K562 (cell line): ENCODE measurements at regions not wholly inside any gene's neighbourhood (a gene's known extent, or its start where the extent isn't known, plus 50 kb on each side); places are given as distances from the start of the nearest gene placed in this dataset.
A peak's percentile ranks its signal among the peaks of the same experiment; 100 is the strongest.

Source experiments
- ATAC-seq: fragments of 200-7000 bp; cut with Tn5 transposase; 3 replicates; pipeline ENCODE4 v1.9.1; 2020; ENCODE audit warnings: moderate library complexity
- BruUV-seq: library from RNA; stranded (reverse); fragments of 400-500 nt; replicated peaks from 2 replicates; lab custom pipeline; 2021; lab: Mats Ljungman, UMichigan
- CTCF ChIA-PET: fragments of 300-600 bp; formaldehyde crosslinking; extraction: SDS; loops from one replicate; lab custom pipeline; 2021; ENCODE audit warnings: low intra/inter-chr PET ratio; lab: Yijun Ruan, JAX
- POLR2A ChIA-PET: fragments of 300-600, 350-650 bp; sonication (Branson Sonifier 250); formaldehyde crosslinking; extraction: SDS; loops from one replicate; lab custom pipeline; 2021; ENCODE audit warnings: antibody characterized with exemption, inconsistent platforms; lab: Yijun Ruan, JAX
- DNase-seq, 4 experiments: peaks; one replicate each; pipeline versions ENCODE4 v3.0.0 to v3.0.0-alpha.2; 2011 to 2018; ENCODE audit warnings: low spot score in 3 of 4, mixed read lengths in 3 of 4; ENCODE audit errors: extremely low read depth in 1 of 4
- FAIRE-seq: peaks from 2 replicates; lab custom pipeline; 2011; peaks lifted over from hg19 to GRCh38; lab: Jason Lieb, UNC
- H2AFZ ChIP-seq: 2 replicates; pipeline ENCODE4 v1.6.0; 2011; ENCODE audit warnings: low read depth, low read length, control low read depth, inconsistent platforms
- H3K27ac ChIP-seq: fragments of 200-600 bp; 3 replicates; pipeline ENCODE4 v1.8.0; 2011; ENCODE audit warnings: low read depth, mild to moderate bottlenecking, control low read depth, inconsistent platforms, low read length, moderate library complexity, mixed read lengths; ENCODE audit errors: extremely low read depth
- H3K27me3 ChIP-seq, 2 experiments: fragments of 300-600 bp in 1 of 2; 2 replicates in 1 of 2; 3 replicates in 1 of 2; pipeline versions ENCODE4 v1.6.0 to v1.8.0; 2011; ENCODE audit warnings: inconsistent platforms in 2 of 2, low read length in 2 of 2, mild to moderate bottlenecking in 1 of 2, mixed read lengths in 1 of 2, moderate library complexity in 1 of 2; ENCODE audit not compliant: control insufficient read depth in 2 of 2, insufficient read depth in 2 of 2
- H3K36me3 ChIP-seq: fragments of 300-600 bp; 3 replicates; pipeline ENCODE4 v1.8.0; 2011; ENCODE audit warnings: mild to moderate bottlenecking, low read length, inconsistent platforms; ENCODE audit not compliant: control insufficient read depth, insufficient read depth
- H3K4me1 ChIP-seq, 2 experiments: fragments of 200-600 bp in 1 of 2; replicated peaks in 1 of 2; 2 replicates in 1 of 2; 3 replicates in 1 of 2; pipeline versions ENCODE4 v1.5.1 to v1.8.0; 2011; ENCODE audit warnings: inconsistent platforms in 2 of 2, low read length in 2 of 2, mild to moderate bottlenecking in 1 of 2, mixed read lengths in 1 of 2, moderate library complexity in 1 of 2; ENCODE audit not compliant: control insufficient read depth in 2 of 2, insufficient read depth in 2 of 2
- H3K4me2 ChIP-seq: 2 replicates; pipeline ENCODE4 v1.6.1; 2011; ENCODE audit warnings: low read length, control low read depth, inconsistent platforms, mixed read lengths; ENCODE audit not compliant: insufficient read depth
- H3K4me3 ChIP-seq: fragments of 200-600 bp; sonication (generic), shearing (Covaris generic); 2 replicates; pipeline ENCODE4 v1.5.1; 2016; ENCODE audit warnings: control low read depth, inconsistent platforms
- H3K79me2 ChIP-seq: fragments of 200-600 bp; 3 replicates; pipeline ENCODE4 v1.8.0; 2011; ENCODE audit warnings: low read length, inconsistent platforms; ENCODE audit not compliant: control insufficient read depth, insufficient read depth
- H3K9ac ChIP-seq, 2 experiments: 2 replicates each; pipeline versions ENCODE4 v1.6.0 to v1.6.1; 2011; ENCODE audit warnings: low read depth in 2 of 2, low read length in 2 of 2, control low read depth in 1 of 2, inconsistent platforms in 1 of 2, mild to moderate bottlenecking in 1 of 2, mixed read lengths in 1 of 2; ENCODE audit not compliant: insufficient read depth in 1 of 2
- H3K9me1 ChIP-seq: one replicate; pipeline ENCODE4 v1.6.0; 2011; ENCODE audit warnings: inconsistent platforms, mild to moderate bottlenecking, low read length, moderate library complexity; ENCODE audit not compliant: control insufficient read depth, insufficient read depth
- H3K9me3 ChIP-seq: replicated peaks from 2 replicates; pipeline ENCODE4 v1.5.1; 2011; ENCODE audit warnings: low read depth, low read length, inconsistent platforms; ENCODE audit not compliant: control insufficient read depth, insufficient read depth
- H4K20me1 ChIP-seq: replicated peaks from 2 replicates; pipeline ENCODE4 v1.6.1; 2011; ENCODE audit warnings: low read length, inconsistent platforms, mixed read lengths; ENCODE audit not compliant: control insufficient read depth, insufficient read depth
- BCOR ChIP-seq: fragments of 450-650 bp; IDR thresholded peaks from 2 replicates; pipeline ENCODE4 v1.6.1; 2016
- FOSL1 ChIP-seq: fragments of 200-800 bp; sonication (Bioruptor generic); conservative IDR thresholded peaks from 2 replicates; pipeline ENCODE4 v1.6.1; 2016; ENCODE audit warnings: missing genetic modification characterization, missing compliant biosample characterization
- HMGN3 ChIP-seq: IDR thresholded peaks from 2 replicates; pipeline ENCODE4 v1.6.1; 2011; ENCODE audit warnings: borderline replicate concordance, low read depth, mild to moderate bottlenecking, mixed read lengths, low read length; ENCODE audit not compliant: insufficient read length; ENCODE audit errors: extremely low read depth
- IRF2 ChIP-seq: sonication (generic); formaldehyde crosslinking; IDR thresholded peaks from 2 replicates; pipeline ENCODE4 v1.8.1; 2022; ENCODE audit warnings: mild to moderate bottlenecking, missing genetic modification reagents
- MAFF ChIP-seq: IDR thresholded peaks from 2 replicates; pipeline ENCODE4 v1.6.1; 2012; ENCODE audit warnings: low read length, improper control_type of control experiment
- MTA1 ChIP-seq: fragments of 450-650 bp; IDR thresholded peaks from 2 replicates; pipeline ENCODE4 v1.6.1; 2017; ENCODE audit warnings: borderline replicate concordance
- MTA3 ChIP-seq: fragments of 450-650 bp; formaldehyde crosslinking; IDR thresholded peaks from 2 replicates; pipeline ENCODE4 v1.6.1; 2017; ENCODE audit warnings: mild to moderate bottlenecking, borderline replicate concordance
- NR3C1 ChIP-seq: sonication (generic); formaldehyde crosslinking; IDR thresholded peaks from 2 replicates; pipeline ENCODE4 v1.8.1; 2022; ENCODE audit warnings: missing genetic modification reagents
- SMAD3 ChIP-seq: fragments of 450-650 bp; formaldehyde crosslinking; conservative IDR thresholded peaks from 2 replicates; pipeline ENCODE4 v1.4.0; 2020; ENCODE audit warnings: mild to moderate bottlenecking
- SRSF9 ChIP-seq: fragments of 200-400 bp; formaldehyde crosslinking; IDR thresholded peaks from 2 replicates; pipeline ENCODE4 v1.6.1; 2017; ENCODE audit warnings: low read depth, low read length, borderline replicate concordance
- ZNF121 ChIP-seq: sonication (generic); formaldehyde crosslinking; conservative IDR thresholded peaks from 2 replicates; pipeline ENCODE4 v1.8.0; 2022; ENCODE audit warnings: missing genetic modification reagents
- ZNF717 ChIP-seq: fragments of 250-450 bp; sonication (Bioruptor Pico); IDR thresholded peaks from 2 replicates; pipeline ENCODE4 v1.5.0; 2021
- ZNF76 ChIP-seq: fragments of 250-450 bp; sonication (Bioruptor Pico); IDR thresholded peaks from 2 replicates; pipeline ENCODE4 v1.4.0; 2020; ENCODE audit warnings: mild to moderate bottlenecking, moderate library complexity, borderline replicate concordance
- ZNF766 ChIP-seq: fragments of 200-800 bp; sonication (Bioruptor generic); conservative IDR thresholded peaks from 2 replicates; pipeline ENCODE4 v1.6.1; 2016; ENCODE audit warnings: missing genetic modification characterization, missing compliant biosample characterization
- WGBS: fragments of 100-300 bp; shearing (Covaris generic); methylation state at CpG from one replicate; pipeline ENCODE4 v1.1.6; 2016; ENCODE audit warnings: low coverage, mixed read lengths; ENCODE audit not compliant: insufficient coverage; ENCODE audit errors: missing lambda C conversion rate; 5-methylcytosine and 5-hydroxymethylcytosine counted together
- in situ Hi-C: fragments of 300-500 bp; cut with MboI; formaldehyde crosslinking; loops from 4 replicates; pipeline ENCODE4 v1.15.0; 2018; ENCODE audit warnings: inconsistent platforms, mixed read lengths
- intact Hi-C: fragments of 100-400 bp; cut with micrococcal nuclease; formaldehyde crosslinking; loops from 2 replicates; pipeline ENCODE4 v1.14.2; 2022
- TF ChIP-seq, protein P1 (sequence below): fragments of 450-650 bp; IDR thresholded peaks from 2 replicates; pipeline ENCODE4 v1.6.1; 2017; ENCODE audit warnings: antibody characterized with exemption, mild to moderate bottlenecking
- TF ChIP-seq, protein P2 (sequence below): sonication (generic); formaldehyde crosslinking; IDR thresholded peaks from 2 replicates; pipeline ENCODE4 v1.8.1; 2022; ENCODE audit warnings: missing genetic modification reagents

DNA sequence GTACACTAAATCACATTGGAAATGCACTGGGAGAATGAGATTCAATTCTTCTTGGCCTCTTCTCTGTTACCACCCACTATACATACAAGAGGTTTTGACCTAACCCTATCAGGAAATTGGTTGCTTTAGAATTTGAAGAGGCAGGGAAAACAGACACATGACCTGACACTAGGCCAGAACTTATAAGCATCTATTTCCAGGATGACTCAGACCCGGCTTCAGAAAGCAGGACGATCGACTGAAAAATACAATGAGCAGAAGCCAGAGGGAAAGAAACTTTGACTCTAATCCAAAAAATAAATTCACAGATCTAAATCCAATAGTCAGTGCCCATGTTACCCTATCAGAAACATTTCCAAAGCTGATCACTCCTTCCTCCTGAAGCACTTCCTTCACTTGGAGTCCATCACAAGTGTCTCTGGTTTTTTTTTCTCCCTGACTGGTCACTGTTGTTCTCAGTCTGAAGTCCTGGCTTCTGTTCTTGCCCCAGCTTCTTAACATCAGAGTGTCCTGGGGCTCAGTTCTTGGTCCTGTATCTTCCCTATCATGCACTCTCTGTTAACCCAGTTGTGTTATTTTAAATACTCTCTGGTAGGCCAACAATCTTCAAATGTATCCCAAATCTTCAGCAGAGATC is 133.6 kb downstream of the P2RY1 start (continued):
- TF ChIP-seq, protein P1, sequence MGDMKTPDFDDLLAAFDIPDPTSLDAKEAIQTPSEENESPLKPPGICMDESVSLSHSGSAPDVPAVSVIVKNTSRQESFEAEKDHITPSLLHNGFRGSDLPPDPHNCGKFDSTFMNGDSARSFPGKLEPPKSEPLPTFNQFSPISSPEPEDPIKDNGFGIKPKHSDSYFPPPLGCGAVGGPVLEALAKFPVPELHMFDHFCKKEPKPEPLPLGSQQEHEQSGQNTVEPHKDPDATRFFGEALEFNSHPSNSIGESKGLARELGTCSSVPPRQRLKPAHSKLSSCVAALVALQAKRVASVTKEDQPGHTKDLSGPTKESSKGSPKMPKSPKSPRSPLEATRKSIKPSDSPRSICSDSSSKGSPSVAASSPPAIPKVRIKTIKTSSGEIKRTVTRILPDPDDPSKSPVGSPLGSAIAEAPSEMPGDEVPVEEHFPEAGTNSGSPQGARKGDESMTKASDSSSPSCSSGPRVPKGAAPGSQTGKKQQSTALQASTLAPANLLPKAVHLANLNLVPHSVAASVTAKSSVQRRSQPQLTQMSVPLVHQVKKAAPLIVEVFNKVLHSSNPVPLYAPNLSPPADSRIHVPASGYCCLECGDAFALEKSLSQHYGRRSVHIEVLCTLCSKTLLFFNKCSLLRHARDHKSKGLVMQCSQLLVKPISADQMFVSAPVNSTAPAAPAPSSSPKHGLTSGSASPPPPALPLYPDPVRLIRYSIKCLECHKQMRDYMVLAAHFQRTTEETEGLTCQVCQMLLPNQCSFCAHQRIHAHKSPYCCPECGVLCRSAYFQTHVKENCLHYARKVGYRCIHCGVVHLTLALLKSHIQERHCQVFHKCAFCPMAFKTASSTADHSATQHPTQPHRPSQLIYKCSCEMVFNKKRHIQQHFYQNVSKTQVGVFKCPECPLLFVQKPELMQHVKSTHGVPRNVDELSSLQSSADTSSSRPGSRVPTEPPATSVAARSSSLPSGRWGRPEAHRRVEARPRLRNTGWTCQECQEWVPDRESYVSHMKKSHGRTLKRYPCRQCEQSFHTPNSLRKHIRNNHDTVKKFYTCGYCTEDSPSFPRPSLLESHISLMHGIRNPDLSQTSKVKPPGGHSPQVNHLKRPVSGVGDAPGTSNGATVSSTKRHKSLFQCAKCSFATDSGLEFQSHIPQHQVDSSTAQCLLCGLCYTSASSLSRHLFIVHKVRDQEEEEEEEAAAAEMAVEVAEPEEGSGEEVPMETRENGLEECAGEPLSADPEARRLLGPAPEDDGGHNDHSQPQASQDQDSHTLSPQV = peak; percentile 44; the same call in 1 of the 2 replicates
- TF ChIP-seq FOSL1 (tag) (peak; percentile 85), ZNF766 (CRISPR knock-in tag) (no peak)

DNA sequence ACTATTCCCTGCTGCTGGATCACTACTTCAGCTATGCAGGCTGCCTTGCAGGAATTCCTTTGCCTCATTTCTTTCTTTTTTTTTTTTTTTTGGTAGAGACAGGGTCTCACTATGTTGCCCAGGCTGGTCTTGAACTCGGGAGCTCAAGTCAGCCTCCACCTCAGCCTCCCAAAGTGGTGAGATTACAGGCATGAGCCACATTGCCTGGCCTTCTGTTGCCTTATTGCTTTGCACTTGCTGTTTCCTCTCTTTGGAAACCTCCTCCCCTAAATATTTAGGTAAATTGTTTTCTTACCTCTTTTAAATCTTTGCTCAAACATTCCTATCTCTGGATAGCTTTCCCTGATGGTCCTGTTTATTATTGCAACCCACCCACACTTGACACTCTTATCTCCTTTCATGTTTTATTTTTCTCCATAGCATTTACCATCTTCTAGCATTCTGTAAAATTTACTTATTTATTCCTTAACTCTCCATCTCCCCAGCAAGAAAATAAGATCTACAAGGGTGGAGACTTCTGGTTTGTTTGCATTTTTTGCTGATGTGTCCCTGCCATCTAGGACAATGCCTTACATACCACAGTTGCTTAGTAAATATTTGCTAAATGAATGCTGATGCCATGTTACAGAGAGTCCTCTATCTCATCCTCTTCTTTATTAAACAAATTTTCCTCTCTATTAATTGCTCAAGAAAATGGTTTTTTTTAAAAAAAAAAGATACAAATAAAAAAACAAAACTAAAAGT is 134.8 kb downstream of the P2RY1 start:
- Histone ChIP-seq H3K9me1 (no peaks in the 10 kb centered on the region), H3K36me3 (no peaks in the 10 kb centered on the region), H3K4me1 (peaks cover 2 to 26% of the 10 kb centered on the region in 2 experiments; a peak in 3 of 5 replicates), H3K4me2 (no peak overlapping the region), H4K20me1 (no peaks in the 10 kb centered on the region), H3K9ac (no peak overlapping the region), H3K27ac (no peak overlapping the region), H3K9me3 (0 out of 2 replicates have a peak, but pooled peaks cover 7% of the 10 kb centered on the region), H3K79me2 (no peaks in the 10 kb centered on the region), H2AFZ (peak overlapping the region; percentile 88), H3K4me3 (no peak overlapping the region), H3K27me3 (no peaks in the 10 kb centered on the region)
- DNase-seq (no peak), ATAC-seq (no peak), FAIRE-seq (no peak)
- BruUV-seq = no TSS peak
- intact Hi-C loops (loop anchor here (5.0 kb wide), 2 partner anchors 53 to 132 kb away; partner anchors contain the start of gene P2RY1), in situ Hi-C loops (no loop called here)
- WGBS = 33% methylated on average over 1 of the region's 1 CpG
- ChIA-PET POLR2A (no interaction called here), CTCF (no interaction called here)
- TF ChIP-seq ZNF76 (CRISPR knock-in tag) = no peak
- no peak for TF ChIP-seq SRSF9
- no peak for TF ChIP-seq NR3C1 (CRISPR knock-in tag)
- TF ChIP-seq MAFF = no peak
- TF ChIP-seq, protein P2, sequence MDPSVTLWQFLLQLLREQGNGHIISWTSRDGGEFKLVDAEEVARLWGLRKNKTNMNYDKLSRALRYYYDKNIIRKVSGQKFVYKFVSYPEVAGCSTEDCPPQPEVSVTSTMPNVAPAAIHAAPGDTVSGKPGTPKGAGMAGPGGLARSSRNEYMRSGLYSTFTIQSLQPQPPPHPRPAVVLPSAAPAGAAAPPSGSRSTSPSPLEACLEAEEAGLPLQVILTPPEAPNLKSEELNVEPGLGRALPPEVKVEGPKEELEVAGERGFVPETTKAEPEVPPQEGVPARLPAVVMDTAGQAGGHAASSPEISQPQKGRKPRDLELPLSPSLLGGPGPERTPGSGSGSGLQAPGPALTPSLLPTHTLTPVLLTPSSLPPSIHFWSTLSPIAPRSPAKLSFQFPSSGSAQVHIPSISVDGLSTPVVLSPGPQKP (CRISPR knock-in tag) = no peak
- no peak for TF ChIP-seq ZNF717 (CRISPR knock-in tag)
- peak; percentile 42; the same call in 1 of the 2 replicates for TF ChIP-seq ZNF121 (CRISPR knock-in tag)
- no peak for TF ChIP-seq IRF2
- TF ChIP-seq HMGN3 = no peak
- TF ChIP-seq BCOR = 0 out of 2 replicates have a peak, but pooled peaks have one; percentile 13
- TF ChIP-seq MTA3 = no peak
- TF ChIP-seq MTA1 = no peak
- no peak for TF ChIP-seq SMAD3
- TF ChIP-seq ZNF766 (CRISPR knock-in tag) = no peak
